Body of pancreas (tissue), 4 donors: ENCODE measurements at regions not wholly inside any gene's neighbourhood (a gene's known extent, or its start where the extent isn't known, plus 50 kb on each side); places are given as distances from the start of the nearest gene placed in this dataset.

ENCODE experiments used
- CTCF ChIP-seq, 7 experiments: fragments of 450-650 bp in 4 of 7; fragments of 200-600 bp in 3 of 7; sonication (generic) in 3 of 7; IDR thresholded peaks; one replicate each; pipeline ENCODE4 v1.5.1; 2016 to 2019; ENCODE audit warnings: antibody characterized with exemption in 7 of 7
- POLR2A ChIP-seq, 3 donors: fragments of 450-650 bp; IDR thresholded peaks; one replicate each; pipeline ENCODE4 v1.6.1; 2016; ENCODE audit warnings: antibody characterized with exemption in 3 of 3, mild to moderate bottlenecking in 2 of 3

GRCh38 chr2:136361521-136361920 is 243.6 kb upstream of the CXCR4 start:
- TF ChIP-seq CTCF (IDR thresholded peaks at IDR 0.05): no peak
- no peak for TF ChIP-seq POLR2A (IDR thresholded peaks at IDR 0.05)
